GM18502 (cell line): ENCODE measurements at regions not wholly inside any gene's neighbourhood (a gene's known extent, or its start where the extent isn't known, plus 50 kb on each side); places are given as distances from the start of the nearest gene placed in this dataset.

Experiments
- ATAC-seq: cut with Tn5 transposase; IDR thresholded peaks from one replicate; pipeline ENCODE4 v1.9.1; 2021; ENCODE audit warnings: mild to moderate bottlenecking; ENCODE audit not compliant: unreplicated experiment, poor library complexity

DNA sequence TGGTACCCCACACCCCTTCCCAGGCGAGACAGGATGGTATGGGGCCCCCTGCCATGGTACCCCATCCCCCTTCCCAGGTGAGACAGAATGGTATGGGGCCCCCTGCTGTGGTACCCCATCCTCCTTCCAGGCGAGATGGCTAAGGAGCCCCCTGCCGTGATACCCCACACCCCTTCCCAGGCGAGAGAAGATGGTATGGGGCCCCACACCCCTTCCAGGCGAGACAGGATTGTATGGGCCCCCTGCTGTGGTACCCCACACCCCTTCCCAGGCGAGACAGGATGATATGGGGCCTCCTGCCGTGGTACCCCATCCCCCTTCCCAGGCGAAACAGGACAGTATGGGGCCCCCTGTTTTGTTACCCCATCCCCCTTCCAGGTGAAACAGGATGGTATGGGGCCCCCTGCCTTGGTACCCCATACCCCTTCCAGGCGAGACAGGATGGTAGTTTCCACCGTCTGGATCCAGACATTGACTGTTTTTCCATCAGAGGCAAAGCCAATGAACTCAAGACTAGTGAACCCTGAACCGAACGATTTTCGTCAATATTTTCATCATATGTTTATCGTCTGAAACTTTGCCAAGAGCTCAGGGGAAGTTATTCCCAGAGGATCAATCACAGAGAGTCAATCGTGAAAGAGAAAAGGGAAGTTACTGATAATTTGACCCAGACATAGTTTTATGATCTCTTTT, 75.0 kb downstream of the MYCN start:
- ATAC-seq, result no peak

- ATAC-seq, result no peak
Measured at GRCh38 chr2:16014802-16015201, 74.5 kb downstream of the MYCN start.

- no peak for ATAC-seq
Measured at GRCh38 chr2:16014041-16014787, 73.9 kb downstream of the MYCN start.

DNA sequence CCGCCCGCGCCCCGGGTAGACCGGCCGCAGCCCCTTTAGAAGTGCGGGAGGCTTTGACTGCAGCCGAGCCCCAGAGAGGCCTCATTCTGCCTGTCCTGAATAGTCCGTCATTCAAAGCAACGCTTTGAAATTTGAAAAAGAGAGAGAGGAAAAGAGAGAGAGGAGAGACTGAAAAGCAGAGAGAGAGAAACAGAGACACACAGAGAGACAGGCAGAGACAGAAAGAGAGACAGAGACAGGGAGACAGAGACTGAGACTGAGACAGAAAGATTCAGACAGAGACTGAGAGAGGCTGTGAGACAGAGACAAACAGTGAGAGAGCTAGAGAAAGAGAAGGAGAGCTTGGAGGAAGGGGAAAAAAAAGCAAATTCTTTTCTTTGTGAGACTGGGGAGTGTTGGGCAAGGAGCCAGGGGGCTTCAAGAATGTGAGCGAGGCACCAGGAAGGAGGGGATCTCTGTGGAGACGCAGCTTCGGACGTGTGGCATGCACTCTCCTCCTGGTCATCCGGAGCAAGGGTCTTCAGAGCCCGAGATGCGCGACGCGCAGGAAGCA, 73.1 kb downstream of the MYCN start:
- ATAC-seq, result no peak

DNA sequence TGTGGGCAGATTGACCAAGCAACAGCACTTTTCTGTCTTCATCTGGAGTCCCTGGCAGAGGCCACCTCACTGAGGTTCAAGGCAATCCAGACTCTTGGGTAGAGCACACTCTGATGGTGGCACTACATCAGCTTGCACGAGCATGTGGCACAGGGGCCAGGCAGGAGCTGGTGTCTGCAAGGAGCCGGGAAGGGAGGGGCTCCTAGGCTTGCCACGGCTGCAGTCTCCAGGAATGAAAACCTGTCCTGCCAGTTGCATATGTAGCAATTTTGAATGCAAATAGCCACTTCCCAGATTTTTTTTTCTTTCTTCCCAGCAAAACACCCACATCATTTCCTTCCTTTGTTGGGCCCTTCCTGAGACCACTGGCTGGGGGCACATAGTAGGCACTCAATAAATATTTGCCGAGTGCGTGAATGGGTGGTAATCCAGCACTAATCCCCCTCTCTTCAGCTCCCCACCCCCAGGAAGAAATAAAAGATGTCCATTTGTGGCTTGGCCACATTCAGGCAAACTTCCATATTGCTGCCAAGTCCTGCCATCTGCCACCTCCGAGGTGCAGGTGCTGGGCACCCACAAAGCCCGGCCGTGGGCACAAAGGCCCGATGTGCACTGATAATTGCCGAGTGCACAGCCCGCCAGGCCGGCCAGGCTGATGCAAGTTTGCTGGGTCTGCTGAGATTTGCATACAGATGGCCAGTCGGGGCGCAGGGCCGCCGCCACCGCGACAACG, 72.4 kb downstream of the MYCN start:
- no peak for ATAC-seq

GRCh38 chr2:16012029-16012596, 71.8 kb downstream of the MYCN start:
- ATAC-seq, result no peak

DNA sequence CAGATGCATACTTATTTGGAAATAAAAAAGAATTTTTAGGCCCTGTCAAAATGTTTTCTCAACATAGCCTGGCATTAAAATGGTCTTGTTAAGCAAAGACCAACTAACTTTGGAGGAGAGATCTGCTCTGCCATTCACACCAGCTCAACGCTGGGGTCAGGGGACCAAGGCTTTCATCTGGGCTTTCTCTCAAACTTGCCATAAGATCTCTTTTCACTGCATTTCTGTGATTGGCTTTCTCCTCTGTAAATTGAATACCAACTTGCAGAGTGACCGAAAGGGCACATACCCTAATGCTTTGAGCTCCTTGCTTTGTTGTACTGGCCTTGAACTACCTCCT, 71.2 kb downstream of the MYCN start:
- ATAC-seq, result no peak

DNA sequence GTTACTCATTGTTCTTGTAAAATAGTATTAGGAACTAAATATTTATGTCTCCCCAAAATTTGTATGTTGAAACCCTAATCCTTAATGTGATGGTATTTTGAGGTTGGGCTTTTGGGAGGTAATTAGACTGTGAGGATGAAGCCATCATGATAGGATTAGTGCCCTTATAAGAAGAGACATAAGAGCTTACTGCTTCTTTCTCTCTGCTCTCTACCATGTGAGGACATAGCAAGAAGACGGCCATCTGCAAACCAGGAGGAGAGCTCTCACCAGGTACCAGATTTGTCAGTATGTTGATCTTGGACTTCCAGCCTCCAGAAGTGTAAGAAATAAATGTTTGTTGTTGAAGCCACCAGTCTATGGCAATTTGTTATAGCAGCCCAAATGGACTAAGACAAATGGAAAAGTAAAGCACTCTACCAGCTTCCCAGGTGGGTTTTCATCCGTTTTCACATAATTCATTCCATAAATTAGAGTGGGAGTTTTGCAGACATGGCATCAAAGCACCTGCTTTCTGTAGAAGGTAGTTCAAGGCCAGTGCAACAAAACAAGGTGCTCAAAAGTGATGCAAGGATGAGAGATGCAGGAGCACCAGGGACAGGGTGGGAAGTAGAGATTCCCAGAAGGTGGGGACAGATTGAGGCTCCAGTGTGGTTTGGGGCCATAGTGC, 70.7 kb downstream of the MYCN start:
- ATAC-seq, result no peak

DNA sequence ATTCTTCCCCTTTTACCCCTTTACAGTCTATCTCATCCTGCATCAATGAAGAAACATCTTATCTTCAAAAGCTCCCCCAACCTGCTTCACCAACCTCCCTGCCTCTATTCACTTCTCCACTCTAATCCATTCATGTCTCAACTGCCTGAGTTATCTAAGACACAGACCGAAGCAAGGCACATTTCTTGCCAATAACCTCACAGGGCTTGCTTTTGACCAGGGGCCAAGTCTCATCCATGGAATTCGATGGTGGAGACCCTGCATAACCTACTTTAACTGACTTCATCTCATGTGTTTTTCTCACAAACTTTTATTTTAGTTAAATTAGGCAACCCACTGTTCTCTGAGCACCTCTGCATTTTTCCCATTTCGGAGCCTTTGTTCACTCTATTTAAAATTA, 69.7 kb downstream of the MYCN start:
- ATAC-seq, result no peak

DNA sequence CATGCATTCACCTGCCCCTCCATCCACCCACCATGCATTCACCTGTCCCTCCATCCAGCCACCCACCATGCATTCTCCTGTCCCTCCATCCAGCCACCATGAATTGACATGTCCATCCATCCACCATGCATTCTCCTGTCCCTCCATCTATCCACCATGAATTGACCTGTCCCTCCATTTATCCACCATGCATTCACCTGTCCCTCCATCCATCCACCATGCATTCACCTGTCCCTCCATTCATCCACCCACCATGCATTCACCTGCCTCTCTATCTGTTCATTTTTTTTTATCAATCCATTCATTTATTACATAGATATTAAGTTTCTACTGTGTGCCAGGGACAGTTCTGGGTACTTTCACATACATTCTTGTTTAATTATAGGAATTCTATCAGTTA, 69.2 kb downstream of the MYCN start:
- no peak for ATAC-seq

DNA sequence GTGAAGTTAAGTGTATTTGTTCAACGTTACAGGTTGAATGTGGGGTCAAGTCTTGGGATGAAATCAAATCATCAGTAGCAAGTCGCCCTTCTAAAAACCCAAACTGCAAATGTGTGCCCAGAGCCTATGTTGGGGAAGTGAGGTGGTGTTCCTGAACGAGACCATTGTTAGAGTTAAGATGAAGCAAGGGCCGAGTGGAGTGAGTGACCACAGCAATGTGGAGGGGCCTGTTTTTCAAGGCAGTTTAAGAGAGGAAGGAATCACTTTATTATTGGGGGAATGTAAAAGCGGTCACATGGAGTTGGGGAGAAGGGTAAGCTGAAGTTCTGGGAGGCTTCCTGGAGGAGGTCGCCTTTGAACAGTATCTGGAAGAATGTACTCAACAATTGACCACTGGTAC, 68.5 kb downstream of the MYCN start:
- no peak for ATAC-seq

DNA sequence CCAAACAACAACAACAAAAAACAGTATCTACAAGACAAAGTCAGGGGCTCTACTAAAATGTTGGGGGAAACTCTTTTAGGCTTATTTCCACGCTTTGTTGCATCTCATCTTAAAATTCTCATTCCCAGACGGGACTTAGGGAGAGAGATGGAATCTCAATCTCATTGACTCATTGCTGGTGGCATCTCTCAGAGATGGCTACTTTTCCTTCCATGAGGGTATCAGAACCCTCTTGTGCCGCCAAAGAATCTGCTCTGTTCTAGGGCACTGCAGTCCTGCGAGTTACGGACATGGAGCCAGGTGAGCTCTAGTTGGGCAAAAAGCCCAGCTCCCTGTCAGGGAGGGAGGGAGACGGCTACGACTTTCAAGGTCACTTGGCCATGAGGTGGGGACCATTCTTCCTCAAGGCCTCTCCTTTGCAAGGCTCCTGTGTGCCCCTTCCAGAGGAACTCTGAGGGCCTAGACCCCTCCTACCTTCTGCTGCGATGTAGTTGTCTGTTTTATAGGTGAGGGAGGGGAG, 68.0 kb downstream of the MYCN start:
- no peak for ATAC-seq

DNA sequence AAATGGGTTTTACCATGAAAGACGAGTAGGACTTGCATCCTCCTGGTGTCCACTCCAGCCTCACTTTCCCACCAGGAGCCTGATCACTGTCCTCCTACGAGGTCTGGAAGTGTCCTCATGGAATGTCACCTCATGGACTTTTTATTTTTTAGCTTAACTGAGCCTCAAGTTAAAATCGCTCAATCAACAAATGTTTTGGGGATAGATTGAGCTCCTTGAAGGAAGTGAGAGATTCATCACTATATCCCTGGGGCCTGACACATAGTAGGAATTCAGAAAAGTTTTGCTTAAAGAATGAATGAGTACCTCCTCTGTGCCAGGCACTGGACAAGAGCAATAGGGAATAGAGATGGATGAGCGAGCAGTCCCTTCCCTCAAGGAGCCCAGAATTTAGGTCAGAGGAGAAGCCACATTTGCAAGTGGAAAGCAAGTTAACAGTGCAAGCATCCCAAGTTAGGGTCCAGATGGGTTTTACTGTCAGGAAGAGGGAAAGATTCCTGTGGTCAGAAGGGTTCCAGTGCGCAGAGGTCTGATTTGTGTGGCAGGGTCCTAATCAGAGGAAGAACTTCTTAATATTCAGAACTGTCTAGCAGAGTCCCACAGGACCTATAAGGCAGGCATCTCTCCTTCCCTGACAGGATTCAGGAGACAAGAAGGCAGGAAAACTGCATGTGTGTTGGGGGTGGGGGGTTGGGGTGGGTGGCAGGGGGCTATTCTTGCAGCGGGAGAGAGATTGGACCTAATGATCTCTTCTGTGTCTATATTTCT, 67.0 kb downstream of the MYCN start:
- no peak for ATAC-seq

GRCh38 chr2:16006537-16007166, 66.3 kb downstream of the MYCN start:
- ATAC-seq, result no peak

GRCh38 chr2:16005816-16006536, 65.6 kb downstream of the MYCN start:
- no peak for ATAC-seq

GRCh38 chr2:16005389-16005788, 65.0 kb downstream of the MYCN start:
- ATAC-seq, result no peak

DNA sequence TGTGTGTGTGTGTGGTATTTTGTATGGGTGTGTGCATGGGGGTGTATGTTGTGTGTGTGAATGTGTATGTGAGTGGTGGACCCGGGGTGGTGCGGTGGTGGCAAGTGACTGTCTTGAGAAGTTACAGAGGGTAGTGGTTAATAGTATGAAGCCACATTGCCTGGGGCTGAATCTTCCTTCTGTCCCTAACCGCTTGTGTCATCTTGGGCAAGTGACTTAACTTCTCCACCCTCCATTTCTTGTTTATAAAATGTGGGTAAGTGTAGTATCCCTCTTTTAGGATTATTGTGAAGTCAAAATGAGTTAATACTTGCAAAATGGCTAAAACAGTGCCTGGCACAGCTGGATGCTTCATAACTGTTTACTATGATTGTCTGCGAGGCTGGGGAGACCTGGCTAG, 63.5 kb downstream of the MYCN start:
- no peak for ATAC-seq

DNA sequence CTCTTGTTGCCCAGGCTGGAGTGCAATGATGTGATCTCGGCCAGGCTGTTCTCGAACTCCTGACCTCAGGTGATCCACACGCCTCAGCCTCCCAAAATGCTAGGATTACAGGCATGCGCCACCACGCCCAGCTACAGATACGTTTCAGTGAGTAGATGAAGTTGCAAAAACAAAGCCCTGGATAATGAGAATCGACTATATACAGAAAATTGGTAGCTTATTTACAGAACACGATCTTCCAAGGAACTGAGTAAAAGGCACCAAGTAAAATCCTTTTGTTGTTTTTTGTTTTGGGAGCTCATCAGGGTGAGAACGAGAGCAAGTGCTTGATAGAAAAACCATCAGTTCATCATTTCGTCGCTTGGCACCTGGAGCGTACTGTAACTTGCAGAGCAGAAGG, 62.8 kb downstream of the MYCN start:
- no peak for ATAC-seq
